Mesothelial cell of epicardium (in vitro differentiated cells): ENCODE measurements at regions not wholly inside any gene's neighbourhood (a gene's known extent, or its start where the extent isn't known, plus 50 kb on each side); places are given as distances from the start of the nearest gene placed in this dataset.

ENCODE experiments used
- DNase-seq, 2 experiments: peaks; one replicate each; pipeline ENCODE4 v3.0.0; 2021; ENCODE audit warnings: low spot score in 2 of 2; ENCODE audit not compliant: unreplicated experiment in 2 of 2
- H3K27ac Mint-ChIP-seq: 2 replicates; pipeline ENCODE4 v1.8.0; 2021; ENCODE audit warnings: mixed read lengths
- H3K27me3 Mint-ChIP-seq: 2 replicates; pipeline ENCODE4 v1.8.0; 2021; ENCODE audit warnings: low read depth, mixed read lengths
- H3K36me3 Mint-ChIP-seq: 2 replicates; pipeline ENCODE4 v1.8.0; 2021; ENCODE audit warnings: mixed read lengths
- H3K4me1 Mint-ChIP-seq: 2 replicates; pipeline ENCODE4 v1.8.0; 2021; ENCODE audit warnings: mixed read lengths
- H3K4me3 Mint-ChIP-seq: 2 replicates; pipeline ENCODE4 v1.8.0; 2021; ENCODE audit warnings: mild to moderate bottlenecking, moderate library complexity, mixed read lengths
- H3K9me3 Mint-ChIP-seq: 2 replicates; pipeline ENCODE4 v1.8.0; 2021; ENCODE audit warnings: mixed read lengths
- TF ChIP-seq, protein P1 (sequence below): fragments of 200-600 bp; sonication (generic); IDR thresholded peaks from one replicate; pipeline ENCODE4 v1.5.0; 2021; ENCODE audit warnings: antibody characterized with exemption; ENCODE audit not compliant: unreplicated experiment

- TF ChIP-seq, protein P1, sequence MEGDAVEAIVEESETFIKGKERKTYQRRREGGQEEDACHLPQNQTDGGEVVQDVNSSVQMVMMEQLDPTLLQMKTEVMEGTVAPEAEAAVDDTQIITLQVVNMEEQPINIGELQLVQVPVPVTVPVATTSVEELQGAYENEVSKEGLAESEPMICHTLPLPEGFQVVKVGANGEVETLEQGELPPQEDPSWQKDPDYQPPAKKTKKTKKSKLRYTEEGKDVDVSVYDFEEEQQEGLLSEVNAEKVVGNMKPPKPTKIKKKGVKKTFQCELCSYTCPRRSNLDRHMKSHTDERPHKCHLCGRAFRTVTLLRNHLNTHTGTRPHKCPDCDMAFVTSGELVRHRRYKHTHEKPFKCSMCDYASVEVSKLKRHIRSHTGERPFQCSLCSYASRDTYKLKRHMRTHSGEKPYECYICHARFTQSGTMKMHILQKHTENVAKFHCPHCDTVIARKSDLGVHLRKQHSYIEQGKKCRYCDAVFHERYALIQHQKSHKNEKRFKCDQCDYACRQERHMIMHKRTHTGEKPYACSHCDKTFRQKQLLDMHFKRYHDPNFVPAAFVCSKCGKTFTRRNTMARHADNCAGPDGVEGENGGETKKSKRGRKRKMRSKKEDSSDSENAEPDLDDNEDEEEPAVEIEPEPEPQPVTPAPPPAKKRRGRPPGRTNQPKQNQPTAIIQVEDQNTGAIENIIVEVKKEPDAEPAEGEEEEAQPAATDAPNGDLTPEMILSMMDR = no peak
- no peak overlapping the region for H3K27ac Mint-ChIP-seq
These were observed 307.1 kb upstream of the TEX13C start for GRCh38 chrX:125012585-125012984.

DNA sequence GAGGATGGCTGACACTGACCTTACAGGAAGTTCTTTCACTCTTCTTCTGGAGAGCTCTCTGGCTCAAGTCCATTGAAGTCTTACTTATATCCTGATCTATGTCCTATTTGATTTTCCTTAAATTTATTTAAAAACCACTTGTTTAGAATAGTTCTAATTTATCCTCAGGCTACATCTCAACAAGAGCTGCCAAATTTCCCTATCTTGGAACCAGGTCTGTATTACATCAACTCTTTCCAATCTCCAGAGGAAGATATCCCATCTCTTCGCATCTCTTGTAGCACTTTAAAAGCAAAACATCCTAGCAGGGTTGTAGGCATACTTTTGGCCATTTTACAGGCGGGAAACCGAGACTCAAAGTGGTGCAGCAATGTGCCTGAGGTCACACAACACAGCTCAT, 290.5 kb upstream of the TEX13C start:
- Mint-ChIP-seq H3K36me3 (no peaks in the 10 kb centered on the region), H3K9me3 (no peaks in the 10 kb centered on the region), H3K27me3 (no peaks in the 10 kb centered on the region), H3K4me3 (no peak overlapping the region), H3K27ac (no peak overlapping the region), H3K4me1 (peaks cover 4% of the 10 kb centered on the region)
- TF ChIP-seq, protein P1 = no peak
- DNase-seq = no peak

More at GRCh38 chrX:125012585-125012984, 307.1 kb upstream of the TEX13C start:
- DNase-seq = no peak
- H3K4me1 Mint-ChIP-seq = no peaks in the 10 kb centered on the region
- H3K4me3 Mint-ChIP-seq = no peak overlapping the region
- H3K27me3 Mint-ChIP-seq = no peaks in the 10 kb centered on the region
- H3K9me3 Mint-ChIP-seq = peaks cover 49% of the 10 kb centered on the region
- H3K36me3 Mint-ChIP-seq = peaks cover 2% of the 10 kb centered on the region
